Mucosa of descending colon (tissue), 3 donors: ENCODE measurements at regions not wholly inside any gene's neighbourhood (a gene's known extent, or its start where the extent isn't known, plus 50 kb on each side); places are given as distances from the start of the nearest gene placed in this dataset.
"Not testable (repeated sequence)": the region's sequence is repeated elsewhere in the genome, so short reads cannot be mapped to it uniquely, and the experiment has no call there.

Experiments used
- ATAC-seq: fragments of 200-7000 bp; cut with Tn5 transposase; one replicate; pipeline ENCODE4 v1.9.1; 2020; ENCODE audit warnings: mild to moderate bottlenecking, moderate library complexity
- DNase-seq, 3 donors: peaks; one replicate each; pipeline ENCODE4 v3.0.0-alpha.2; 2020
- H3K36me3 ChIP-seq: fragments of 200-600 bp; one replicate; pipeline ENCODE4 v1.8.0; 2021; ENCODE audit warnings: low read depth, mild to moderate bottlenecking
- H3K4me1 ChIP-seq: fragments of 200-600 bp; one replicate; pipeline ENCODE4 v1.8.0; 2021; ENCODE audit warnings: low read depth, mild to moderate bottlenecking
- H3K4me3 ChIP-seq: fragments of 200-600 bp; one replicate; pipeline ENCODE4 v1.8.0; 2021; ENCODE audit warnings: mild to moderate bottlenecking
- H3K9me3 ChIP-seq: fragments of 200-600 bp; one replicate; pipeline ENCODE4 v1.8.0; 2021; ENCODE audit warnings: mild to moderate bottlenecking
- intact Hi-C, 2 donors: fragments of 100-400 bp; cut with DNase I in 1 of 2; cut with micrococcal nuclease in 1 of 2; formaldehyde crosslinking; loops; one replicate each; pipeline versions ENCODE4 v1.11.0 to v1.11.1; 2022; cut with DNase I, micrococcal nuclease
- donor health status: DM: no; HTN: no; CAD: no; lungs with moderate emphysema.
- donor health status: DM: no; HTN: no; CAD: no.
- donor health status: DM: no; HTN: yes; CAD: no.

DNA sequence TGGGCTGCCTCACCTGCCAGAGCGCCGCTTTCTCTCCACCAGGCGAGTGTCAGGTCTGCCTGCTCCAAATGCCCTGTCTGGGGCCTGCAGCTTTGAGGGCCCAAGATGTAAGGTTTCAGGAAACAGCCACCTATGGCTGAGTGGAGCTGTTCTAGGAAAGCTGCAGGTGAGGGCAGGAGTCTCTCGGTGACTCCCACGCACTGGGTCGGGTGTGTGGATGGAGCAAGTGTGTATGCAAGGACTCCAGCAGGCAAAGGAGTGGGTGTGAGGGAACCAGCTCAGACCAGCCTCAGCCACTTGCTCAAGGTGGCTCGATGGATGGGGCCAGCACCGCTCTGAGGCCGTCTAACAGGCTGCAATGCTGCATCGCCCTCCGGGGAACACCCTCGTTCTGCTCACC, 123.7 kb downstream of the LIMS4 start:
- intact Hi-C loops, H3K9me3 ChIP-seq, H3K4me3 ChIP-seq, H3K36me3 ChIP-seq, H3K4me1 ChIP-seq: not testable (repeated sequence)
- peak; percentile 39 for ATAC-seq
- DNase-seq, result peak in 1 of 3 donors; percentile 27

DNA sequence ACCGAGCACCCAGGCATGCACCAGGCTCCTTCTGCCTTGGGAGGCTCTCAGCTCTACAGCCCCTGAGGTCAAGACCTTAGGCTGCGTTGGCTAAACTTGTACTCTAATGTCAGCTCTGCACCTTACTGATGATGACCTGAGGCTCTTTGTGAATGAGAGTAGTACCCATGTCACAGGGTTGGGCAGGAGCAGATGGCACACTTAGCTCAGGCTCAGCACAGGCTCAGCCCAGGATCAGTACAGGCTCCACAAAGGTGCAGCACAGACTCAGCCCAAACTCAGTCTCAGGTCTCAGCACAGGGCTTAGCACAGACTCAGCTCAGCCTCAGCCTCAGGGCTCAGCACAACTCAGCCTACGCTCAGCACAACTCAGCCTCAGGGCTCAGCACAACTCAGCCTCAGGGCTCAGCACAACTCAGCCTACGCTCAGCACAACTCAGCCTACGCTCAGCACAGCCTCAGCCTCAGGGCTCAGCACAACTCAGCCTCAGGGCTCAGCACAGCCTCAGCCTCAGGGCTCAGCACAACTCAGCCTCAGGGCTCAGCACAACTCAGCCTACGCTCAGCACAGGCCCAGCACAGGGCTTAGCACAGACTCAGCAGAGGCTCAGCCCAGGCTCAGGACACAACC, 128.1 kb downstream of the LIMS4 start:
- intact Hi-C loops, H3K9me3 ChIP-seq, DNase-seq, H3K4me3 ChIP-seq, H3K4me1 ChIP-seq, H3K36me3 ChIP-seq: not testable (repeated sequence)
- peak; percentile 4 for ATAC-seq

DNA sequence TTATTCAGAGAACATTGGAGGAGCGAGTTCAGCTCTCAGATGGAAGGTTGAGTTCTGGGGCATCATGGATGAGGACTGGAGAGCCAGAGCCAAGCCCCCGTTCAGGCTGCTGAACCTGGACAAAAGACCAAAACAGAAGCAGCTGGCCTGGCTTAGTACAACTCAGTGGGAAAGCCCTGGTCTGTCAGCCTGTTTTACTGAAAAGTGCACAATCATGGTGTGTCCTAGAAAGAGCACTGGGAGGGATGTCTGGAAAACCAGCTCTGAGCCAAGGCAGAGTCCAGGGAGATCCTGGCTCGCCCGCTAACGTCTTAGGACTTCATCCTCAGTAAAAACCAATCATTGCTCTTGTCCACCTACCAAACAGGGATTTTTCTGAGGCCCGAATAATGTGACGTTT, 129.7 kb upstream of the MTLN start:
- H3K4me3 ChIP-seq, DNase-seq, H3K9me3 ChIP-seq, intact Hi-C loops, H3K36me3 ChIP-seq, ATAC-seq, H3K4me1 ChIP-seq: not testable (repeated sequence)

DNA sequence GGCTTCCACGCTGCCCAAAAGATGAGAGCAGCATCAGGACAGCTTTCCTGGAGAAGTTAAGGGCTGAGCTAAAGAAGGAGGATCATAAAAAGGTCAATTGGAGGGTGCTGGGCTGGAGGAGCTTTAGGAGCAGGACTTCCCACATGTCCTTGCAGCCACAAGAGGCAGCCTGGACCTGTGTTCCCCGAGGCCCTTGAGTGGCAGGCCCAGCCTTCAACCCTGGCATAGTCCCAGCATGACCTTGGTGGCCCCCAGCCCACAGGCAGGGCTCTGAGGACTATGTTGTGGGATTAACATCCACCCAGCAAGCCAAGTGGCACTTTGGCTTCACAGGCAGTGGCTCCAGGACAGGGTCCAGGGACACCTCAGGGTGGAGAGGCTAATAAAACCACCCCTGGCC, 126.8 kb upstream of the MTLN start:
- H3K4me1 ChIP-seq, H3K4me3 ChIP-seq, intact Hi-C loops, H3K36me3 ChIP-seq, H3K9me3 ChIP-seq, DNase-seq, ATAC-seq: not testable (repeated sequence)

DNA sequence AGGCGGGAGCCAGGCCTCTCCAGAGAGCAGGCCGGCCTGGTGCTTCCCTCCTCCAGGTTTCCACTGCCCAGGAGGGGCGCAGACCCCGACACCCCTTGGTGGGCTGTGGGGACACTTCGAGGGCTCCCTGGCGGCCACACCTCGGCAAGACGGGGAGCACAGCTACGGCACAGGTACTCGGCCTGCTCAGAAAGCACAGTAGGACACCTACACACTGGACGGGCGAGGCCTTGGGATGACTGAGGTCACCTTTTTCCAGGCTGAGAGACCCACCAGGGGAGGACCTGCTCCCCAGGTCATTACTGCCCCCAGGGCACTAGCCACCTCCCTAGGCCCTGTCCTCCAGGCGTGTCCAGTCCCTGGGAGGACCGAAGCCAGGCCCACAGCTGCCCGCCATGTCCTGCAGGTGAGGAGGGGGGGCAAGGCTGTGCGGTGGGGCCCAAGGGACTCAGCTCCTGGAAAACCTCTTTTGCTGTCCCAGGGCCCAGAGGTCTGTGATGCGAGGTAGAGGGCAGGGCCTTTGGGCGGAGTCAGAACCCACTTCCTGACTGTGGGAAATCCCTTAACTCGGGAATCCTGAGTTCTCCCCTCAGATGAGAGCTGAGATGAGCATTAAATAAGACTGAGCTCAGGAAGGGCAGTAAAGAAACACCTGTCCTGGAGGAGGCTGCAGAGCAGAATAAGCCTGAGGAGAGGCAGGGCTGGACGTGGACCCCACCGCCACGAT, 126.1 kb upstream of the MTLN start:
- H3K4me3 ChIP-seq, H3K9me3 ChIP-seq, intact Hi-C loops, H3K4me1 ChIP-seq, H3K36me3 ChIP-seq: not testable (repeated sequence)
- DNase-seq, result peak; percentile 32 to 52 (median 45)
- peak; percentile 24 for ATAC-seq

DNA sequence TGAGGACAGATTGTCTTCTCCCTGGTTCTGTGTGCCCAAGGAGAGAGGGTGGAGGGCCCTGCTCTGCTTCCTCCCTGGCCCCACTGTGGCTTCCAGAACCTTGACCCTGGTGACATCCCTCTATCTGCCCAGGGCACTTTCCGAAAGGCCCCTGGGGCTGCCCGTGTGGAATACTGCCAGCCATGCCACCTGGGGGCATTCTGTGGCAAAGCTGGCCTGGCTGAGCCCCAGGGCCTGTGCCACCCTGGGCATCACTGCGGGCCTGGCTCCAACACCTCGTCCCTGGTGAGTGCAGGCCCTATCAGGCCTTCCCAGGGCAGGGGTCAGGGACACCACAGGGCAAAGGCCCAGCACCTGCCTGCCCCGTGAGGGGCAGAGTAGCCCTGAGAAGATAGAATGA, 123.7 kb upstream of the MTLN start:
- H3K4me3 ChIP-seq, DNase-seq, H3K36me3 ChIP-seq, H3K4me1 ChIP-seq, H3K9me3 ChIP-seq, intact Hi-C loops, ATAC-seq: not testable (repeated sequence)

DNA sequence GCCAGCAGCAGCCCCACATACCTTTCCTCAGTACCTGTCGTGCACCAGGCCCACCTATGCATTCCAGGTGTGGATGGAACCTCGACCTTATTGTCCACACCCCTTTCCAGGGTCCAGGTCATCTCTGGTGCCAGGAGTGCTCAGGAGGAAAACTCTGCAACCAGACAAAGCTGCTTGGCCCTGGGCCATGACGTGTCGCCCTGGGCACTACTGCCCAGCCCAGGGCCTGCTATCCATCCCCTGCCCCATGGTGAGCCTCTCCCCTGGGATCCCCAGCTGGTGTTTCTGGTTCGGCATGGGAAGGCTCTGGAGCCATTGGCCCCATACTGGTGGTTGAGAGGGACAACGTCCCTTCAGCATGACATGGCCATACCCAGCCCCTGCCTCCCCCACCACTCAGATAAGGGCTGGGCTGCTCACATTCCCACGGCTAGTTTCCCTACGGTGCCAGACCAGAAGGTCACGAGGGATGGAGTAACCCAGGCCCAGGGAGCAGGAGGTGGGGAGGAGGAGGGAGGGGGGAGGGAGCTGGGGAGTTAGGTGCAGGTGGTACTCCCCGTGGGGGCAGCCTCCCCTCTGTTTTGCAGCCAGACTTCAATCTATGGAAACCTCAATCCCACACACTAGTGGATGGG, 123.2 kb upstream of the MTLN start:
- DNase-seq, result peak in 2 of 3 donors; percentile 1 to 18
- H3K4me1 ChIP-seq, ATAC-seq, intact Hi-C loops, H3K4me3 ChIP-seq, H3K36me3 ChIP-seq, H3K9me3 ChIP-seq: not testable (repeated sequence)

DNA sequence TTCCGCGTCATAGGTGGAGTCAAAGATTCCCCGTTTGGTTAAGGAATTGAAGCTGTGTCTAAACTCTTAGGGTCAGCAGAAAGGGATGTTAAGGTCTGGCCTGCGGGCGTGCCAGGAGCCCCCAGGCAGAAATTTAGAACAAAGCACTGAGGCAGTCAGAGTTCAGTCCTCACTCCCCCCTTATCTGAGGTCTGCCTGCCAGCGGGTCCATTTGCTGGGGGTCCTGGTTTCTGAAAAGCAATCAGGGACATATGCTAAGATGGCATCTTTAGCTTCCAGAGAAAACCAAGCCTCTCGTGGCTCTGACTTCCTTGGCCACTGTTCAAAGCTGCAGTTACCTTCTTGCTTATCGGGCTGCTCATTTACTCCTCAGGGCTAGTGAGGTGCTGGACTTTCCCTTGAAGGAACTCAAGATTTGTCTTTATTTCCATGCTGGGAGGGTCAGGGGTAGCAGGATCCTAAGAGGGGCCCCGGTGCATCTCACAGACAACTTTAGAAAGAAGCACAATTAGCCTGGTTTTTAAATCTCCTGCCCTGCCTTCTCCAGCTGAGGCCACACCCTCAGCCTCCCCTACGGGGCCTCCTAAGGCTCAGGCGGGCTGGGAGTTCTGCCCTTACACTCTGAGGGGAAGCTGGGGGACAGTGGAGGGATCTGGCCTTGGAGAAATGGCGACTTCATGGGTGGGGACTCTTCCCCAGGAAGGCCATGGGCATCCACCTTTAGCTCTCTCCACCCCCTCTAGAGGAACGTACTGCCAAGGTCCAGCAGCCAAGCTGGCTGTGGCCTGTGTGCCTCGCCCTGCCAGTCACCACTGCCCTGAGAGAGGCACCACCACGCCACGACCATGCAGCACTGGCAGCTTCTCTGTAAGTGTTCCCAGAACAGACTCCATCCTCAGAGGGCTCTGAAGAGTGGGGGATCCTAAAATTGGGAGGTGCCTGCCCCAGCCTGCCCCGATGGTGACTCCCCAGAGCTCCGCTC, 121.1 kb upstream of the MTLN start:
- intact Hi-C loops, H3K9me3 ChIP-seq, H3K36me3 ChIP-seq, H3K4me3 ChIP-seq, H3K4me1 ChIP-seq: not testable (repeated sequence)
- DNase-seq, result peak in 2 of 3 donors; percentile 2 to 20
- peak; percentile 51 for ATAC-seq

DNA sequence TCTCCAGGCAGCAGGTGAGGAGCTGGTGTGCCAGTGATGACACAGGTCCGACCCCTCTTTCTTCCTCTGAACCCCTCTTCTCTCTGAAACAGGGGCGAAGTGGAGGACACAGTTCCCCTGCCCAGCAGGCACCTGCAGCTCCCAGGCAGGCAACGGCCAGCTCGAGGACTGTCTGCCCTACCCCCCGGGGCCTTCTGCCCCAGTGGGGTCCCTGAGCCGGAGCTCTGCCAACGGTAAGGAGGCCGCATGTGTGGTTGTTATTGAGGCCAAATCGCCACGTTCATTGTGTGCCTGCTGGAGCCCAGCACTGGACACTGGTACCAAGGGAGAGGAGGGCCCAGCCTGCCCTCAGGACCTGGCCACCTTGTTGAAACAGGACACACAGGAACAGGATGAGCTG, 119.3 kb upstream of the MTLN start:
- intact Hi-C loops, result not testable (repeated sequence)
- DNase-seq, result peak in 1 of 3 donors; percentile 13

DNA sequence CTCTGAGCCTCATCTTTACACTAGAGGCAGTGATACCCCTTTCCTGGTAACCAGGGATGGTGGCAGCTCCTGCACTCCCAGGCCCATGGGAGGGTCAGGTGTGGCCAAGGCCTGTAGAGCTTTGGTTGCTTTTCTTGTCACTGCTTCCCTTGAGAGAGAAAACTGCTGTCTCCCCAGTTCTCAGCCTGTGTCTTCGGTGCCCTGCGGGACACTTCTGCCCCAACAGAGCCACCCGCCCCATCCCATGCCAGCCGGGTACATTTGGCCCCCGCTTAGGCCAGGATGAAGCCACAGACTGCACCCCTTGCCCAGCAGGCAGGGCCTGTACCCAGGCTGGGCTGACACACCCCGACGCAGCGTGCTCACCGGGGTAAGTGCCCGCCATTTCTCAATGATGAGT, 117.4 kb upstream of the MTLN start:
- intact Hi-C loops, ATAC-seq, H3K9me3 ChIP-seq, H3K4me1 ChIP-seq, H3K4me3 ChIP-seq, H3K36me3 ChIP-seq, DNase-seq: not testable (repeated sequence)

More for the DNA sequence above, 119.3 kb upstream of the MTLN start:
- H3K4me1 ChIP-seq, ATAC-seq, H3K9me3 ChIP-seq, H3K36me3 ChIP-seq, H3K4me3 ChIP-seq: not testable (repeated sequence)

DNA sequence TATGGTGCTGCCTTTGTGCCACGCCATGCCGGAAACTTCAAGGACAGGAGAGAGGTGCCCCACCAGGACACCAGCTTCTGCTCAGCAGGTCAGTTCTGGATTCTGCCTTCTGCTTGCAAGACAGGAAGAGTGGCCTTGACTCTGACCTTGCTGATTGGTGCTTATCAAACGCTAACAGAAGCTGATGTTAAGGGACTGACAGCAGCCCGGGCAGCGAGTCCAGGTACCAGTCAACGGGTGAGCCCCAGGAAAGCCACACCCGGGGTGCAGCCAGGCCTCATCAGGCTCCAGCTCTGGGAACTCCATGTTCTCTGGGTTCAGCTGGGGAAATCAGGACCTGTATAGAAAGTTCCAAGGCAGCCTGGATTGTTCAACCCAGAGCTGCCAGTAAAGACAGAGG, 116.8 kb upstream of the MTLN start:
- DNase-seq (peak in 1 of 3 donors; percentile 27), ATAC-seq (peak; percentile 35)
- intact Hi-C loops, H3K4me1 ChIP-seq, H3K9me3 ChIP-seq, H3K4me3 ChIP-seq, H3K36me3 ChIP-seq: not testable (repeated sequence)

DNA sequence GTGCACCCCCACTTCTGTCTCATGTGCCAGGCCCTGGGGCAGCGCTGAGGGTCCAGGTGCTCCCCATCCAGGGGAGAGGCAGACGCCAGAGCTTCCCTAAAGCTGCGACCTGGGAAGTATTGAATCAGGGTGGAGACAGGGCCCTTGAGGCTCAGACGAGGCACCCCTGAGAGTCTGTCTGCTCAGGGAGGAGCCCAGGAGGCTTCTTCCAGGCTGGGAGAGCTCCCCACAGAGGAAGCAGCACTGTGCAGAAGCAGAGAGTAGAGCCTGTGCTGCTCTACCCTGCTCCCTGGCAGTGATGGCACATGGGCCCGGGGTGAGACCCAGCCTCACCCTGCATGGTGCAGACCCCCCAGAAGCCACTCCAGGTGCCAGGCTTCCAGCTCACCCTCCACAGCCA, 116.3 kb upstream of the MTLN start:
- H3K4me3 ChIP-seq, H3K4me1 ChIP-seq, intact Hi-C loops, H3K36me3 ChIP-seq, H3K9me3 ChIP-seq: not testable (repeated sequence)
- DNase-seq (peak in 2 of 3 donors; percentile 18 to 25), ATAC-seq (peak; percentile 7)

DNA sequence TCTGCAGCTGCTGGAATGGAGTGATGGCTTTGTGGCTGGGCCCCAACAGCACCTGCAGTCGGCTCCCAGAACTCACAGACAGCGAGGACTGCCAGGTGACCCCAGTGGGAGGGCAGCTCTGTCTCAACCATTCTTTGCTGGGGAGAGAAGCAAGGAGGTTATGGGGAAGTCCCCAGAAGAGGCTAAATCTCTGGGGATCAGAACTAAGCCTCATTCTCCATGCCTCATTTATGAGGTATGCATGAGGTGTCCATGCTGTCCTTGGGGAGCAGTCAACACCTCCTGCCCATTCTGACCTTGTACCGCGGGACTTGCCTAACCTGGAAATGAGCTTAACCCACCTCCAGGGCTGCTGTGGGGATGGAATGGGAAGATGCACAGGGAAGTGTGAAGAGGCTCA, 111.5 kb upstream of the MTLN start:
- H3K9me3 ChIP-seq, H3K36me3 ChIP-seq, H3K4me3 ChIP-seq, H3K4me1 ChIP-seq, ATAC-seq, intact Hi-C loops, DNase-seq: not testable (repeated sequence)

DNA sequence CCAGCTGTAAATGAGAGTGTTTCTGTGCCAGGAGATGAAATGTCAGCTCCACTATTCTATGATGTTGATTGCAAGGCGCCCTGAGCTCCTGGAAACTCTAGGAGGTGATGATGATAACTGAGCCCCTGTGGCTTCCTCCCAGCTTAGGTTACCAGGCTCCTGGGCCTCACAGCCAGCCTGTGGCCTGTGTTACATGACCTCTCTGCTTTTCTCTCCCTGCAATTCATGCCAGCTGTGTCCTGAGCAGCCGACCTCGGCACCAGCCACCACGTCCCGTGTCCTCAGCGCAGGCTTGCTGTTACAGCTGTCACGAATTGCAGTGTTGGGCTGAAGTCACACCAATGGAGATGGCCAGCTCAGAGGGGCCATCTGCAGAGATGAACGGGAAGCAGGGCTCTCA, 110.2 kb upstream of the MTLN start:
- H3K4me3 ChIP-seq, H3K9me3 ChIP-seq, ATAC-seq, DNase-seq, H3K36me3 ChIP-seq, intact Hi-C loops, H3K4me1 ChIP-seq: not testable (repeated sequence)
